T-cell (primary cell): ENCODE measurements at regions not wholly inside any gene's neighbourhood (a gene's known extent, or its start where the extent isn't known, plus 50 kb on each side); places are given as distances from the start of the nearest gene placed in this dataset.
"Not testable (repeated sequence)": the region's sequence is repeated elsewhere in the genome, so short reads cannot be mapped to it uniquely, and the experiment has no call there.

Experiments used
- ATAC-seq, 4 experiments: fragments of 200-7000 bp in 3 of 4; fragments of 150-1000 bp in 1 of 4; cut with Tn5 transposase; replicated peaks in 1 of 4; 1 replicate in 3 of 4; 2 replicates in 1 of 4; pipeline ENCODE4 v1.10.0; 2021; ENCODE audit warnings: moderate library complexity in 3 of 4, mild to moderate bottlenecking in 2 of 4, moderate number of reproducible peaks in 1 of 4
- CTCF ChIA-PET, 2 donors: fragments of 300-600 bp; sonication (Branson Sonifier 250); formaldehyde crosslinking; loops; one replicate each; lab custom pipeline; 2022; ENCODE audit warnings: antibody characterized with exemption in 2 of 2; lab: Charles Lee
- POLR2A ChIA-PET, 2 donors: fragments of 300-600 bp; sonication (Branson Sonifier 250); formaldehyde crosslinking; loops; one replicate each; lab custom pipeline; 2022; ENCODE audit warnings: antibody characterized with exemption in 2 of 2; lab: Charles Lee
- DNase-seq, 35 experiments: peaks; one replicate each; pipeline versions ENCODE4 v3.0.0 to v3.0.0-alpha.2; 2013 to 2023
- H3K27ac ChIP-seq: one replicate; pipeline ENCODE4 v1.5.1; 2013; ENCODE audit warnings: low read length
- H3K27me3 ChIP-seq, 2 experiments: replicated peaks in 1 of 2; 1 replicate in 1 of 2; 2 replicates in 1 of 2; pipeline versions ENCODE4 v1.6.1 to v1.7.0; 2013; ENCODE audit warnings: low read length in 1 of 2, mixed read lengths in 1 of 2; ENCODE audit not compliant: control insufficient read depth in 2 of 2, insufficient read depth in 2 of 2; ENCODE audit errors: extremely low read depth in 1 of 2
- H3K36me3 ChIP-seq, 2 donors: 1 replicate in 1 of 2; 2 replicates in 1 of 2; pipeline versions ENCODE4 v1.6.1 to v1.7.0; 2013; ENCODE audit warnings: low read length in 1 of 2; ENCODE audit not compliant: control insufficient read depth in 2 of 2, insufficient read depth in 1 of 2; ENCODE audit errors: extremely low read depth in 1 of 2
- H3K4me1 ChIP-seq, 2 experiments: 1 replicate in 1 of 2; 2 replicates in 1 of 2; pipeline versions ENCODE4 v1.6.1 to v1.7.0; 2013; ENCODE audit warnings: low read length in 2 of 2, mixed read lengths in 1 of 2; ENCODE audit not compliant: insufficient read depth in 2 of 2, control insufficient read depth in 1 of 2; ENCODE audit errors: extremely low read depth in 1 of 2
- H3K4me3 ChIP-seq, 2 donors: 1 replicate in 1 of 2; 2 replicates in 1 of 2; pipeline versions ENCODE4 v1.5.1 to v1.7.0; 2013; ENCODE audit warnings: mild to moderate bottlenecking in 2 of 2, low read length in 1 of 2, moderate library complexity in 1 of 2; ENCODE audit not compliant: control insufficient read depth in 1 of 2; ENCODE audit errors: extremely low read depth in 1 of 2
- H3K9me3 ChIP-seq: 2 replicates; pipeline ENCODE4 v1.7.0; 2013
- H3K27ac Mint-ChIP-seq, 2 donors: one replicate each; pipeline ENCODE4 v1.8.0; 2020 to 2021; ENCODE audit warnings: mild to moderate bottlenecking in 2 of 2, mixed read lengths in 2 of 2
- H3K27me3 Mint-ChIP-seq, 2 donors: one replicate each; pipeline ENCODE4 v1.8.0; 2021 to 2022; ENCODE audit warnings: mixed read lengths in 2 of 2
- H3K36me3 Mint-ChIP-seq: one replicate; pipeline ENCODE4 v1.8.0; 2021; ENCODE audit warnings: mixed read lengths
- H3K4me1 Mint-ChIP-seq, 3 donors: one replicate each; pipeline ENCODE4 v1.8.0; 2020 to 2022; ENCODE audit warnings: mixed read lengths in 3 of 3, mild to moderate bottlenecking in 1 of 3
- H3K4me3 Mint-ChIP-seq, 3 donors: one replicate each; pipeline ENCODE4 v1.8.0; 2020 to 2022; ENCODE audit warnings: mild to moderate bottlenecking in 3 of 3, mixed read lengths in 3 of 3, moderate library complexity in 3 of 3
- H3K9me3 Mint-ChIP-seq, 3 donors: one replicate each; pipeline ENCODE4 v1.8.0; 2020 to 2022; ENCODE audit warnings: mixed read lengths in 3 of 3
- WGBS: methylation state at CpG from one replicate; pipeline ENCODE4 v1.1.5; 2013; ENCODE audit warnings: missing lambda C conversion rate; ENCODE audit not compliant: insufficient coverage; 5-methylcytosine and 5-hydroxymethylcytosine counted together

DNA sequence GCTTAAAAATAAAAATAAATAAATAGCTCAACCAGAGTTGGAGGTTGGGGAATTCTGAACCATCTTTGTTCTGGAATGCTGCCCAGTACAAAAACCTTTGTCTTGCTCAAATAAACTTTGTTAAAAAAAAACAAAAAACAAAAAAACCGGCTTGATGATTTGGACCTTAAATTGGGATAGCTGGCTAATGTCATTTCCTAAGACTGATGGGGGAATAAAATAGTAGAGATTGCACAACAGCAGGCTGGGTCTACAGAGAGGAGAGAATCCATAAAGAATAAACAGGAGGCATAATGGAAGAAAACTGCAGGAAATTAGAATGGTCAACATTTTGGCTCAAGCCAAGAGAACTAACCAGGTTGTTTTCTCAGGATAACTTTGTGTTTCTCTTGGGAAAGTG is 370.9 kb downstream of the AEBP2 start:
- no CpG with 5 or more reads among the region's 1 CpG for WGBS
- Mint-ChIP-seq H3K4me1 (no peaks in the 10 kb centered on the region), H3K4me3 (no peak overlapping the region), H3K27ac (no peak overlapping the region), H3K36me3 (no peaks in the 10 kb centered on the region), H3K9me3 (peaks cover 0 to 16% (median 13%) of the 10 kb centered on the region in 3 donors), H3K27me3 (peaks cover 1 to 4% of the 10 kb centered on the region in 2 donors)
- no peaks in the 10 kb centered on the region for H3K36me3 ChIP-seq
- no peaks in the 10 kb centered on the region for H3K27me3 ChIP-seq
- ATAC-seq (no peak), DNase-seq (no peak)
- H3K9me3 ChIP-seq: no peaks in the 10 kb centered on the region
- H3K27ac ChIP-seq: no peak overlapping the region
- ChIA-PET POLR2A (no interaction called here), CTCF (no interaction called here)
- no peak overlapping the region for H3K4me3 ChIP-seq
- no peaks in the 10 kb centered on the region for H3K4me1 ChIP-seq

DNA sequence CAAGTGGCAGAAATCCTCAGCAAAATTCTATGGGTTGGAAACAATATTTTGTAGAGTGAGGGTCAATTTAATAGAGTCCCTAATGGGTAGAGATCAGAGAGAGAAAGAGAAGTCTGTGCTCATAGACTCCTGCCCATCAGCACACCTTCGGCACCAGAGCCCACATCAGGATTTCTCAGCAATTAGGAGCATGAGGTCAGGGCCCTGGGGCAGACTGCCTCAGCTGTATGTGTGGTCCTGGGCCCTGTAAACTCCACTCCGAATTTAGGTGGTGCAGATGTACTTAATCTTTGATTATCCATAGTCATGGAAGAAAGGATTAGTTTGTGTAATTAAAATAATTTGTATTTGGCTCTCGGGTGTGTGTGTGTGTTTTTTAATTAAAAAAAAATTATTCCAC is 372.6 kb downstream of the AEBP2 start:
- Mint-ChIP-seq H3K36me3 (no peaks in the 10 kb centered on the region), H3K27me3 (peaks cover 1 to 4% of the 10 kb centered on the region in 2 donors), H3K9me3 (peaks cover 0 to 16% (median 14%) of the 10 kb centered on the region in 3 donors), H3K4me1 (no peaks in the 10 kb centered on the region), H3K4me3 (no peak overlapping the region), H3K27ac (no peak overlapping the region)
- POLR2A ChIA-PET: no interaction called here
- CTCF ChIA-PET: no interaction called here
- WGBS: no CpG with 5 or more reads among the region's 3 CpGs
- no peaks in the 10 kb centered on the region for H3K27me3 ChIP-seq
- H3K9me3 ChIP-seq: no peaks in the 10 kb centered on the region
- H3K36me3 ChIP-seq: no peaks in the 10 kb centered on the region
- no peak overlapping the region for H3K27ac ChIP-seq
- no peaks in the 10 kb centered on the region for H3K4me1 ChIP-seq
- no peak for DNase-seq
- ATAC-seq: no peak
- no peak overlapping the region for H3K4me3 ChIP-seq

DNA sequence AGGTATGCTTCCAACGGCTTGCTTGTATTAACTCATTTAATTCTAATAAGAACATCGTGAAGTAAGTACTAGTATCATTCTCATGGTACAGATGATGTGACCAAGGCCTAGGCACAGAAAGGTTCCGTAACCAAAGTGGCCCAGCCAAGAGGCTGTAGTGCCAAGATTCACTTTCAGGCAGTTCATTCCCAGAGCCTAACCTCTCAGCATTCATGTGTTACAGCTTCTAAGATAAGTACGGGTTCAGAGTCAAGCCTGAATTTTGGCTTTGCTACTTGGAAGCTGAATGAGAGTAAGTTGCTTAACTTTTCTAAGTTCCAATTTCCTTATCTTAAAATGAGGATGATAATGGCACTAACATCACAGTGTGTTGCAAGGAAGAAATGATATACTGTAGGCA is 379.9 kb downstream of the AEBP2 start:
- no peak overlapping the region for H3K4me3 ChIP-seq
- POLR2A ChIA-PET: interaction anchor here in 1 of 2 donors (0.6 kb wide), 1 partner anchor 106 kb away, joined by 3 read pairs; no protein-coding TSS in a partner anchor
- no peak for ATAC-seq
- no peak for DNase-seq
- H3K27ac ChIP-seq: no peak overlapping the region
- peaks cover 3 to 8% (median 6%) of the 10 kb centered on the region in 3 donors for H3K9me3 Mint-ChIP-seq
- H3K4me3 Mint-ChIP-seq: no peak overlapping the region
- CTCF ChIA-PET: no interaction called here
- no peaks in the 10 kb centered on the region for H3K4me1 Mint-ChIP-seq
- no peaks in the 10 kb centered on the region for H3K27me3 Mint-ChIP-seq
- H3K9me3 ChIP-seq: no peaks in the 10 kb centered on the region
- WGBS: 67% methylated on average over 2 of the region's 4 CpGs
- H3K27ac Mint-ChIP-seq: no peak overlapping the region
- H3K36me3 Mint-ChIP-seq: no peaks in the 10 kb centered on the region
- H3K36me3 ChIP-seq: no peaks in the 10 kb centered on the region
- H3K4me1 ChIP-seq: no peaks in the 10 kb centered on the region
- no peaks in the 10 kb centered on the region for H3K27me3 ChIP-seq

DNA sequence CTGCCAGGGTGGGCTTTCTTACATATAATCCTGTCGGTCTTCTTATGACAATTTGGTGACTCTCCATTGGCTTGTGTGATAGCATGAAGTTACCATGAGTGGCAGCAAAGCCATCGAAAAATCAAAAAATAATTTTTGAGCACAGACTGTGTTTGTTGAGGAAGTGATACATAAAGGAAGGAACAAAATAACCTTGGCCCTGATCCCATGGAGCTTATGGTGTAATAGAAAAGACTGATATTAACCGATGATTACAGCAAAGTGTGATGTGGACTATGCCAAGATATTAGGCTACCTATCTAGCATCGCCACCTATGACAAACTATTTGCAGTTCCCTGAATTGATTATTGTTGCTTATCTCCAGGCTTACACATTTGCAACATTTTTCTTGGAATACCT is 383.2 kb downstream of the AEBP2 start:
- ATAC-seq (no peak), DNase-seq (no peak)
- H3K36me3 Mint-ChIP-seq: no peaks in the 10 kb centered on the region
- no peaks in the 10 kb centered on the region for H3K27me3 Mint-ChIP-seq
- no peak overlapping the region for H3K4me3 Mint-ChIP-seq
- H3K4me3 ChIP-seq: no peak overlapping the region
- no peaks in the 10 kb centered on the region for H3K36me3 ChIP-seq
- H3K27ac Mint-ChIP-seq: no peak overlapping the region
- H3K27me3 ChIP-seq: no peaks in the 10 kb centered on the region
- no peak overlapping the region for H3K27ac ChIP-seq
- no peaks in the 10 kb centered on the region for H3K9me3 ChIP-seq
- H3K4me1 ChIP-seq: no peaks in the 10 kb centered on the region
- ChIA-PET POLR2A (no interaction called here), CTCF (no interaction called here)
- no CpG with 5 or more reads among the region's 4 CpGs for WGBS
- H3K9me3 Mint-ChIP-seq: peaks cover 13 to 18% (median 16%) of the 10 kb centered on the region in 3 donors
- no peaks in the 10 kb centered on the region for H3K4me1 Mint-ChIP-seq

DNA sequence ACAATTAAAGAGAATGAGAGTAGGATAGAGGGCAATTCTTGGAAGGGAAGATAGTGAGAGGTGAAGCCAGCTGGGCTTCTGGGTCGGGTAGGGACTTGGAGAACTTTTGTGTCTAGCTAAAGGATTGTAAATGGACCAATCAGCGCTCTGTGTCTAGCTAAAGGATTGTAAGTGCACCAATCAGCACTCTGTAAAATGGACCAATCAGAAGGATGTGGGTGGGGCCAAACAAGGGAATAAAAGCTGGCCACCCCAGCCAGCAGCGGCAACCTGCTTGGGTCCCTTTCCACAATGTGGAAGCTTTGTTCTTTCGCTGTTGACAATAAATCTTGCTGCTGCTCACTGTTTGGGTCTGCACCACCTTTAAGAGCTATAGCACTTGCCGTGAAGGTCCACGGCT is 384.0 kb downstream of the AEBP2 start:
- DNase-seq, H3K27me3 Mint-ChIP-seq, H3K27me3 ChIP-seq, H3K4me1 Mint-ChIP-seq, ATAC-seq, H3K4me1 ChIP-seq, H3K27ac ChIP-seq, H3K4me3 ChIP-seq, H3K36me3 ChIP-seq, POLR2A ChIA-PET, CTCF ChIA-PET, H3K4me3 Mint-ChIP-seq, H3K27ac Mint-ChIP-seq, H3K9me3 ChIP-seq, H3K36me3 Mint-ChIP-seq: not testable (repeated sequence)
- WGBS: 72% methylated on average over 6 of the region's 6 CpGs
- peaks cover 13 to 18% (median 16%) of the 10 kb centered on the region in 3 donors for H3K9me3 Mint-ChIP-seq

DNA sequence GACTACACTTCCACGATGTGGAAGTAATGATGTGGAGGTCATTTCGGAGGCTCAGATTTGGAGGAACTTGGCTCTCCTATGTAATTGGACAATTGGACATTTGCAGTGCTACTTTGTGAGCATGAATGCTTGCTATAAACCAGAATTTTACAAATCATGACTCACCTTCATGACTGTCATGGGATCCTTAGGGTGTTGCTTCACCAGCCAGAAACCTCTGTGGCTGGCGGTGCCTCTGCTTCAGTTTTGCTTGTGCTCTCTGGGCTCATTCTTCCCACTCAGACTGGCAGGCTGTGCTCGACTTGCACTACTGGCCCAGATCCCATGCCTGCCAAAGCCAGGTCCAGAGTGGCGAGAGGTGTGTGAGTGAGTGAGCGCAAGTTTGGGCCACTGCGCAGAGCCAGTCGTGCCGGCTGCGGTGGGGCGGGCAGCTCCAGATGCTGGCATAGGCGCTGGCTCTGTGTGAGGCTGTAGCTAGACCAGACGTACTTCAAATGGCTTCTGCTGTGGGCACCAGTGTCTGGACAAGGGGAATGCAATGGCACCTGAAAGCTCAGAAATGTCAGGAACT is 387.8 kb downstream of the AEBP2 start:
- Histone ChIP-seq H3K27me3 (no peaks in the 10 kb centered on the region), H3K4me1 (no peaks in the 10 kb centered on the region), H3K36me3 (no peaks in the 10 kb centered on the region), H3K4me3 (no peak overlapping the region), H3K27ac (no peak overlapping the region), H3K9me3 (no peaks in the 10 kb centered on the region)
- H3K27me3 Mint-ChIP-seq: no peaks in the 10 kb centered on the region
- ChIA-PET POLR2A (no interaction called here), CTCF (no interaction called here)
- no peak overlapping the region for H3K27ac Mint-ChIP-seq
- H3K4me3 Mint-ChIP-seq: no peak overlapping the region
- WGBS: 90% methylated on average over 11 of the region's 13 CpGs
- DNase-seq: no peak
- peaks cover 13 to 18% (median 16%) of the 10 kb centered on the region in 3 donors for H3K9me3 Mint-ChIP-seq
- no peak for ATAC-seq
- no peaks in the 10 kb centered on the region for H3K36me3 Mint-ChIP-seq
- H3K4me1 Mint-ChIP-seq: no peaks in the 10 kb centered on the region
